ENCODE measurements at regions not wholly inside any gene's neighbourhood (a gene's known extent, or its start where the extent isn't known, plus 50 kb on each side); places are given as distances from the start of the nearest gene placed in this dataset.

GRCh38 chr1:23628951-23629387 is 62.6 kb upstream of the RPL11 start:
- POLR2A ChIA-PET (ENCODE audit: unreplicated experiment), result no interaction called here
- Histone ChIP-seq H2BK15ac (ENCODE audit: low read depth, low read length) (no peak overlapping the region), H4K20me1 (ENCODE audit: insufficient read depth, low read length) (no peaks in the 10 kb centered on the region), H3K27me3 (ENCODE audit: control insufficient read depth, insufficient read depth, low read length) (no peaks in the 10 kb centered on the region; the same call in 1 of the 2 replicates), H3K4me2 (ENCODE audit: low read depth, low read length) (no peak overlapping the region), H3K27ac (ENCODE audit: insufficient read depth, low read length) (no peak overlapping the region), H2BK5ac (ENCODE audit: low read depth, low read length, poor library complexity, severe bottlenecking) (no peak overlapping the region), H3K14ac (replicated peaks; ENCODE audit: low read depth, low read length) (peak overlapping the region; percentile 1; the same call in 1 of the 2 replicates), H3K36me3 (ENCODE audit: control insufficient read depth, insufficient read depth, low read length) (no peaks in the 10 kb centered on the region), H2AFZ (replicated peaks; ENCODE audit: low read length, poor library complexity) (peak overlapping the region; percentile 5), H3K23ac (ENCODE audit: low read depth, low read length) (no peak overlapping the region), H2AK5ac (ENCODE audit: low read depth, low read length) (no peak overlapping the region), H3K4me1 (ENCODE audit: control insufficient read depth, insufficient read depth, low read length) (peaks cover 4% of the 10 kb centered on the region; the same call in 1 of the 2 replicates), H2AK9ac (replicated peaks; ENCODE audit: low read depth, low read length, poor library complexity) (no peak overlapping the region), H4K5ac (ENCODE audit: low read depth, low read length) (no peak overlapping the region), H4K8ac (ENCODE audit: low read depth in 2 of 2, low read length in 2 of 2) (no peak overlapping the region), H2BK120ac (ENCODE audit: low read depth, low read length) (no peak overlapping the region), H3K18ac (ENCODE audit: low read depth, low read length) (no peak overlapping the region), H3K4me3 (ENCODE audit: insufficient read depth, low read depth, low read length) (no peak overlapping the region), H3K79me1 (ENCODE audit: low read depth in 1 of 2, low read length in 2 of 2) (0 out of 4 replicates have a peak, but pooled peaks cover 0 to under 1% of the 10 kb centered on the region in 2 experiments), H3K56ac (ENCODE audit: extremely low read depth, insufficient read depth, low read length) (no peak overlapping the region), H2BK20ac (ENCODE audit: low read depth, low read length) (no peak overlapping the region), H4K91ac (ENCODE audit: insufficient read depth, low read depth, low read length) (no peak overlapping the region), H3K4ac (ENCODE audit: low read depth, low read length) (no peak overlapping the region), H3K9ac (ENCODE audit: low read depth, low read length) (no peak overlapping the region), H3K9me1 (ENCODE audit: insufficient read depth, low read length) (peaks cover 3% of the 10 kb centered on the region; the same call in 1 of the 2 replicates), H3K9me3 (ENCODE audit: control insufficient read depth, insufficient read depth, low read length) (no peaks in the 10 kb centered on the region)
- no TSS peak for BruUV-seq (replicated peaks)
- intact Hi-C loops (cut with micrococcal nuclease) (no loop called here), in situ Hi-C loops (cut with MboI; ENCODE audit: low sequenced_read_pairs) (loop anchor here (25.0 kb wide), 1 partner anchor 642 kb away; no protein-coding TSS in a partner anchor), dilution Hi-C loops (cut with HindIII; ENCODE audit: low sequenced_read_pairs, unreplicated experiment) (no loop called here)
- DNase-seq (no peak), ATAC-seq (ENCODE audit: low read depth) (no peak)
- WGBS, 2 experiments (ENCODE audit: extremely low coverage in 2 of 2, insufficient read length in 1 of 2), result 71% methylated on average over 4 of the region's 8 CpGs; no CpG with 5 or more reads in 1 of the 2 experiments
- TF ChIP-seq NFE2L2 (IDR thresholded peaks at IDR 0.05; ENCODE audit: low read depth, low read length) (no peak), USF2 (IDR thresholded peaks at IDR 0.05; ENCODE audit: low read depth, low read length) (no peak), MAFK (IDR thresholded peaks at IDR 0.05; ENCODE audit: low read depth, low read length) (no peak), RCOR1 (IDR thresholded peaks at IDR 0.05; ENCODE audit: insufficient replicate concordance, low read length) (no peak), CTCF (conservative IDR thresholded peaks at IDR 0.05; ENCODE audit: low read depth, low read length) (no peak), CHD1 (IDR thresholded peaks at IDR 0.05; ENCODE audit: low read depth, low read length) (no peak), ELK1 (IDR thresholded peaks at IDR 0.05; ENCODE audit: borderline replicate concordance, low read depth, low read length) (no peak), RFX5 (IDR thresholded peaks at IDR 0.05; ENCODE audit: low read depth, low read length) (no peak), POLR2A (IDR thresholded peaks at IDR 0.05; ENCODE audit: low read depth, low read length) (no peak), SMC3 (IDR thresholded peaks at IDR 0.05; ENCODE audit: low read depth, low read length) (no peak), FOS (IDR thresholded peaks at IDR 0.05; ENCODE audit: low read depth, low read length) (no peak), BHLHE40 (IDR thresholded peaks at IDR 0.05; ENCODE audit: low read depth, low read length) (no peak), MAZ (IDR thresholded peaks at IDR 0.05; ENCODE audit: borderline replicate concordance, low read depth, low read length) (no peak), MXI1 (IDR thresholded peaks at IDR 0.05; ENCODE audit: borderline replicate concordance, low read depth, low read length) (no peak), RAD21 (IDR thresholded peaks at IDR 0.05; ENCODE audit: low read length) (no peak), CEBPB (IDR thresholded peaks at IDR 0.05; ENCODE audit: low read depth, low read length) (no peak)
- CTCF ChIA-PET, result no interaction called here
